AG04450 (cell line): ENCODE measurements at regions not wholly inside any gene's neighbourhood (a gene's known extent, or its start where the extent isn't known, plus 50 kb on each side); places are given as distances from the start of the nearest gene placed in this dataset.

Experiments
- CTCF ChIA-PET: fragments of 300-600, 350-600 bp; formaldehyde crosslinking; extraction: SDS; loops from one replicate; lab custom pipeline; 2022; ENCODE audit warnings: antibody characterized with exemption, inconsistent platforms; lab: Charles Lee
- POLR2A ChIA-PET: fragments of 350-600 bp; formaldehyde crosslinking; extraction: SDS; loops from one replicate; lab custom pipeline; 2021; ENCODE audit warnings: antibody characterized with exemption, inconsistent platforms; lab: Yijun Ruan, JAX
- DNase-seq: peaks from one replicate; pipeline ENCODE4 v3.0.0-alpha.2; 2011; ENCODE audit warnings: low read depth, low spot score
- H3K27ac ChIP-seq: one replicate; pipeline ENCODE4 v1.5.1; 2012; ENCODE audit warnings: low read depth, low read length, control low read depth
- H3K27me3 ChIP-seq: one replicate; pipeline ENCODE4 v1.6.0; 2012; ENCODE audit warnings: low read length; ENCODE audit not compliant: control insufficient read depth, insufficient read depth
- H3K4me3 ChIP-seq: 2 replicates; pipeline ENCODE4 v1.5.1; 2011; ENCODE audit warnings: mild to moderate bottlenecking, low read depth, low read length, control low read depth
- H3K9me3 ChIP-seq: 2 replicates; pipeline ENCODE4 v1.5.1; 2012; ENCODE audit warnings: low read length; ENCODE audit not compliant: control insufficient read depth, insufficient read depth
- TF ChIP-seq, protein P1 (sequence below): IDR thresholded peaks from 2 replicates; pipeline ENCODE4 v1.5.1; 2011; ENCODE audit warnings: low read depth, low read length, control low read depth, inconsistent platforms

- H3K4me3 ChIP-seq, result no peak overlapping the region
- no peak overlapping the region for H3K27ac ChIP-seq
- H3K27me3 ChIP-seq, result no peaks in the 10 kb centered on the region
- ChIA-PET POLR2A (no interaction called here), CTCF (interaction anchor here (1.5 kb wide), 1 partner anchor 43 kb away, joined by 5 read pairs; no protein-coding TSS in a partner anchor)
- TF ChIP-seq, protein P1, sequence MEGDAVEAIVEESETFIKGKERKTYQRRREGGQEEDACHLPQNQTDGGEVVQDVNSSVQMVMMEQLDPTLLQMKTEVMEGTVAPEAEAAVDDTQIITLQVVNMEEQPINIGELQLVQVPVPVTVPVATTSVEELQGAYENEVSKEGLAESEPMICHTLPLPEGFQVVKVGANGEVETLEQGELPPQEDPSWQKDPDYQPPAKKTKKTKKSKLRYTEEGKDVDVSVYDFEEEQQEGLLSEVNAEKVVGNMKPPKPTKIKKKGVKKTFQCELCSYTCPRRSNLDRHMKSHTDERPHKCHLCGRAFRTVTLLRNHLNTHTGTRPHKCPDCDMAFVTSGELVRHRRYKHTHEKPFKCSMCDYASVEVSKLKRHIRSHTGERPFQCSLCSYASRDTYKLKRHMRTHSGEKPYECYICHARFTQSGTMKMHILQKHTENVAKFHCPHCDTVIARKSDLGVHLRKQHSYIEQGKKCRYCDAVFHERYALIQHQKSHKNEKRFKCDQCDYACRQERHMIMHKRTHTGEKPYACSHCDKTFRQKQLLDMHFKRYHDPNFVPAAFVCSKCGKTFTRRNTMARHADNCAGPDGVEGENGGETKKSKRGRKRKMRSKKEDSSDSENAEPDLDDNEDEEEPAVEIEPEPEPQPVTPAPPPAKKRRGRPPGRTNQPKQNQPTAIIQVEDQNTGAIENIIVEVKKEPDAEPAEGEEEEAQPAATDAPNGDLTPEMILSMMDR, result no peak
- no peaks in the 10 kb centered on the region for H3K9me3 ChIP-seq
- DNase-seq, result no peak
Observed at GRCh38 chr21:25343774-25344545, 263.3 kb downstream of the MRPL39 start.

DNA sequence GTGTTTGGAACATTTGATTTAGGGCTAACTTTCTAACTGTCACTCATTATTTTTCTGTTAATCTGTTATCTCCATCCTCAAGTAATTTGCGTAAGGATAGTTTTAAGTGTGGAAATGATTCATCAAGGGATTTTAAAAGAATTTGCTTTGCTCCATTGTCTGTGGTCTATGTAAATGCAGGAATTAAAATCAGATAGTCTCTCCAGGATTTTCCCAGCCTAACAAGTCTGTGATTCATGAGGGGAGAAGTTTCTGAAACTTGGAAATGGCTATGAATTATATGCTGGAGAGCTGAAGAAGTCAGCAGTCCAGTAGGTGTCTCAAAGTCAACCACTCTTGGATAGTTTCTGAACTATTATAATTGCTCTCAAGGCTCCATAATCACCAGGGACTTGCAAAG, 264.5 kb downstream of the MRPL39 start:
- no peak overlapping the region for H3K27ac ChIP-seq
- TF ChIP-seq, protein P1, result no peak
- ChIA-PET CTCF (interaction anchor here (1.0 kb wide), 1 partner anchor 13 kb away, joined by 3 read pairs; no protein-coding TSS in a partner anchor), POLR2A (no interaction called here)
- H3K9me3 ChIP-seq, result no peaks in the 10 kb centered on the region
- H3K27me3 ChIP-seq, result no peaks in the 10 kb centered on the region
- no peak for DNase-seq
- no peak overlapping the region for H3K4me3 ChIP-seq

DNA sequence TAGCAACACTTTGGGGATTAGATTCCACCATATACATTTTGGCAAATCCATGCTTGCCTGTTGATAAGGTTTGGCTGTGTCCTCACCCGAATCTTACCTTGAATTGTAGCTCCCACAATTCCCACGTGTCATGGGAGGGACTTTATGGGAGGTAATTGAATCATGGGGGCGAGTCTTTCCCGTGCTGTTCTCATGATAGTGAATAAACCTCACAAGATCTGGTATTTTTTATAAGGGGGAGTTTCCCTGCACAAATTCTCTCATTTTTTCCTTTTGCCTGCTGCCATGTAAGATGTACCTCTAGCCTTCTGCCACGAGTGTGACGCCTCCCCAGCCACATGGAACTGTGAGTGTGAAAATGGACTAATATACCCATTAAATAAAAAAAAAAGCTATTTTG, 265.3 kb downstream of the MRPL39 start:
- TF ChIP-seq, protein P1, result no peak
- Histone ChIP-seq H3K27ac (no peak overlapping the region), H3K9me3 (no peaks in the 10 kb centered on the region), H3K4me3 (no peak overlapping the region), H3K27me3 (no peaks in the 10 kb centered on the region)
- DNase-seq, result no peak
- ChIA-PET POLR2A (no interaction called here), CTCF (interaction anchor here (1.0 kb wide), 1 partner anchor 13 kb away, joined by 3 read pairs; no protein-coding TSS in a partner anchor)

GRCh38 chr21:25338415-25338814, 268.9 kb downstream of the MRPL39 start:
- Histone ChIP-seq H3K4me3 (no peak overlapping the region), H3K27me3 (no peaks in the 10 kb centered on the region), H3K9me3 (no peaks in the 10 kb centered on the region), H3K27ac (no peak overlapping the region)
- TF ChIP-seq, protein P1, result no peak
- CTCF ChIA-PET, result interaction anchor here (1.2 kb wide), 1 partner anchor 12 kb away, joined by 5 read pairs; no protein-coding TSS in a partner anchor
- no peak for DNase-seq
- POLR2A ChIA-PET, result no interaction called here

- no peak overlapping the region for H3K4me3 ChIP-seq
- no peak for DNase-seq
- no peak overlapping the region for H3K27ac ChIP-seq
- no peaks in the 10 kb centered on the region for H3K27me3 ChIP-seq
- CTCF ChIA-PET, result interaction anchor here (0.6 to 2.8 kb wide), 3 partner anchors 17 to 20 kb away, joined by 3 to 11 read pairs (median 3); no protein-coding TSS in a partner anchor
- no peaks in the 10 kb centered on the region for H3K9me3 ChIP-seq
- POLR2A ChIA-PET, result no interaction called here
- TF ChIP-seq, protein P1, result no peak
Observed at GRCh38 chr21:25334046-25334730, 273.1 kb downstream of the MRPL39 start.
